HEK293 (cell line): ENCODE measurements at regions not wholly inside any gene's neighbourhood (a gene's known extent, or its start where the extent isn't known, plus 50 kb on each side); places are given as distances from the start of the nearest gene placed in this dataset.
"Not testable (repeated sequence)": the region's sequence is repeated elsewhere in the genome, so short reads cannot be mapped to it uniquely, and the experiment has no call there.

Source experiments
- CTCF ChIA-PET: fragments of 350-600 bp; formaldehyde crosslinking; extraction: SDS; loops from one replicate; lab custom pipeline; 2021; ENCODE audit warnings: antibody characterized with exemption; lab: Yijun Ruan, JAX
- POLR2A ChIA-PET: fragments of 300-600 bp; formaldehyde crosslinking; extraction: SDS; loops from one replicate; lab custom pipeline; 2020; ENCODE audit warnings: antibody characterized with exemption, inconsistent platforms; lab: Yijun Ruan, JAX
- H3K27ac ChIP-seq: fragments of 200-500 bp; sonication (Bioruptor generic); 2 replicates; pipeline ENCODE4 v1.5.1; 2014; ENCODE audit warnings: low read depth, low read length, control low read depth, inconsistent platforms; ENCODE audit errors: extremely low read depth
- H3K36me3 ChIP-seq, 2 experiments: fragments of 200-500 bp in 1 of 2; sonication (Bioruptor generic) in 1 of 2; 1 replicate in 1 of 2; 2 replicates in 1 of 2; pipeline ENCODE4 v1.5.1; 2014 to 2017; ENCODE audit warnings: inconsistent platforms in 2 of 2, low read length in 2 of 2; ENCODE audit not compliant: control insufficient read depth in 2 of 2, insufficient read depth in 1 of 2
- H3K4me1 ChIP-seq: fragments of 200-500 bp; sonication (Bioruptor generic); 2 replicates; pipeline ENCODE4 v1.5.1; 2014; ENCODE audit warnings: mild to moderate bottlenecking, low read length, inconsistent platforms; ENCODE audit not compliant: control insufficient read depth, insufficient read depth
- H3K4me3 ChIP-seq: 2 replicates; pipeline ENCODE4 v1.5.1; 2011; ENCODE audit warnings: low read depth, mild to moderate bottlenecking, control low read depth, low read length, moderate library complexity
- H3K9me3 ChIP-seq: fragments of 200-500 bp; sonication (Bioruptor generic); 2 replicates; pipeline ENCODE4 v1.5.1; 2014; ENCODE audit warnings: low read depth, low read length, inconsistent platforms; ENCODE audit not compliant: control insufficient read depth, insufficient read depth
- BCL6B ChIP-seq: fragments of 450-650 bp; formaldehyde crosslinking; IDR thresholded peaks from 2 replicates; pipeline ENCODE4 v1.5.1; 2017; ENCODE audit warnings: missing biosample characterization, missing genetic modification characterization
- GLI4 ChIP-seq: fragments of 450-650 bp; formaldehyde crosslinking; IDR thresholded peaks from 2 replicates; pipeline ENCODE4 v1.5.1; 2016; ENCODE audit warnings: missing biosample characterization, missing genetic modification characterization
- REPIN1 ChIP-seq: fragments of 450-650 bp; formaldehyde crosslinking; IDR thresholded peaks from 2 replicates; pipeline ENCODE4 v1.5.1; 2017; ENCODE audit warnings: missing biosample characterization, missing genetic modification characterization, low read depth
- ZBTB17 ChIP-seq: fragments of 450-650 bp; formaldehyde crosslinking; IDR thresholded peaks from 2 replicates; pipeline ENCODE4 v1.5.1; 2016; ENCODE audit warnings: missing biosample characterization, missing genetic modification characterization
- ZNF112 ChIP-seq: fragments of 450-650 bp; formaldehyde crosslinking; IDR thresholded peaks from 2 replicates; pipeline ENCODE4 v1.5.0; 2017; ENCODE audit warnings: missing biosample characterization, missing genetic modification characterization
- ZNF16 ChIP-seq: fragments of 450-650 bp; formaldehyde crosslinking; IDR thresholded peaks from 2 replicates; pipeline ENCODE4 v1.5.1; 2016; ENCODE audit warnings: low read depth, missing biosample characterization, missing genetic modification characterization
- ZNF184 ChIP-seq: fragments of 450-650 bp; IDR thresholded peaks from 2 replicates; pipeline ENCODE4 v1.5.1; 2018; ENCODE audit warnings: missing biosample characterization, mild to moderate bottlenecking, missing genetic modification characterization
- ZNF221 ChIP-seq: fragments of 450-650 bp; formaldehyde crosslinking; IDR thresholded peaks from 2 replicates; pipeline ENCODE4 v1.5.1; 2017; ENCODE audit warnings: missing biosample characterization, missing genetic modification characterization, borderline replicate concordance
- ZNF239 ChIP-seq: fragments of 450-650 bp; formaldehyde crosslinking; IDR thresholded peaks from 2 replicates; pipeline ENCODE4 v1.5.1; 2016; ENCODE audit warnings: missing biosample characterization, missing genetic modification characterization
- ZNF24 ChIP-seq: fragments of 450-650 bp; formaldehyde crosslinking; IDR thresholded peaks from 2 replicates; pipeline ENCODE4 v1.5.1; 2016; ENCODE audit warnings: missing biosample characterization, missing genetic modification characterization
- ZNF248 ChIP-seq: fragments of 450-650 bp; formaldehyde crosslinking; IDR thresholded peaks from 2 replicates; pipeline ENCODE4 v1.5.1; 2017; ENCODE audit warnings: missing biosample characterization, missing genetic modification characterization
- ZNF311 ChIP-seq: fragments of 450-650 bp; formaldehyde crosslinking; IDR thresholded peaks from 2 replicates; pipeline ENCODE4 v1.5.1; 2017; ENCODE audit warnings: missing biosample characterization, missing genetic modification characterization, borderline replicate concordance
- ZNF398 ChIP-seq: fragments of 450-650 bp; formaldehyde crosslinking; IDR thresholded peaks from 2 replicates; pipeline ENCODE4 v1.5.1; 2017; ENCODE audit warnings: missing biosample characterization, missing genetic modification characterization
- ZNF449 ChIP-seq: fragments of 450-650 bp; formaldehyde crosslinking; IDR thresholded peaks from 2 replicates; pipeline ENCODE4 v1.5.1; 2017; ENCODE audit warnings: missing biosample characterization, mild to moderate bottlenecking, missing genetic modification characterization, moderate library complexity
- ZNF48 ChIP-seq: fragments of 450-650 bp; formaldehyde crosslinking; IDR thresholded peaks from 2 replicates; pipeline ENCODE4 v1.5.1; 2016; ENCODE audit warnings: missing biosample characterization, missing genetic modification characterization
- ZNF544 ChIP-seq: fragments of 450-650 bp; formaldehyde crosslinking; IDR thresholded peaks from 2 replicates; pipeline ENCODE4 v1.5.0; 2017; ENCODE audit warnings: missing biosample characterization, missing genetic modification characterization
- ZNF548 ChIP-seq: fragments of 450-650 bp; formaldehyde crosslinking; IDR thresholded peaks from 2 replicates; pipeline ENCODE4 v1.5.1; 2016; ENCODE audit warnings: missing biosample characterization, missing genetic modification characterization
- ZNF549 ChIP-seq: fragments of 450-650 bp; IDR thresholded peaks from 2 replicates; pipeline ENCODE4 v1.5.1; 2018; ENCODE audit warnings: missing biosample characterization, missing genetic modification characterization, mild to moderate bottlenecking, inconsistent platforms, moderate library complexity
- ZNF629 ChIP-seq: fragments of 450-650 bp; formaldehyde crosslinking; IDR thresholded peaks from 2 replicates; pipeline ENCODE4 v1.5.1; 2017; ENCODE audit warnings: missing biosample characterization, missing genetic modification characterization
- ZNF837 ChIP-seq: fragments of 450-650 bp; formaldehyde crosslinking; IDR thresholded peaks from 2 replicates; pipeline ENCODE4 v1.5.1; 2016; ENCODE audit warnings: missing biosample characterization, missing genetic modification characterization

GRCh38 chr5:30347858-30348257, 845.6 kb upstream of the CDH6 start:
- no peak overlapping the region for H3K27ac ChIP-seq
- TF ChIP-seq ZNF449 (tag by site-specific recombination) (no peak), ZNF24 (tag by site-specific recombination) (no peak), REPIN1 (tag by site-specific recombination) (no peak), ZNF544 (tag by site-specific recombination) (no peak), GLI4 (tag by site-specific recombination) (no peak), ZNF184 (tag by site-specific recombination) (no peak), ZNF248 (tag by site-specific recombination) (no peak), ZNF548 (tag by site-specific recombination) (no peak), ZNF16 (tag by site-specific recombination) (no peak), ZNF221 (tag by site-specific recombination) (no peak), ZNF398 (tag by site-specific recombination) (no peak), ZBTB17 (tag by site-specific recombination) (no peak), ZNF112 (no peak), ZNF837 (tag by site-specific recombination) (no peak), ZNF629 (tag by site-specific recombination) (no peak), ZNF48 (tag by site-specific recombination) (no peak), BCL6B (tag by site-specific recombination) (no peak), ZNF239 (tag by site-specific recombination) (no peak), ZNF311 (tag by site-specific recombination) (no peak), ZNF549 (tag by site-specific recombination) (no peak)
- TF ChIP-seq, all 188 proteins: peak for 0
- no peaks in the 10 kb centered on the region for H3K9me3 ChIP-seq
- CTCF ChIA-PET: no interaction called here
- POLR2A ChIA-PET: no interaction called here
- no peaks in the 10 kb centered on the region for H3K36me3 ChIP-seq
- H3K4me3 ChIP-seq: no peak overlapping the region
- no peaks in the 10 kb centered on the region for H3K4me1 ChIP-seq

- H3K4me3 ChIP-seq, H3K36me3 ChIP-seq, H3K4me1 ChIP-seq, H3K27ac ChIP-seq, H3K9me3 ChIP-seq, CTCF ChIA-PET, POLR2A ChIA-PET: not testable (repeated sequence)
These were observed 847.7 kb upstream of the CDH6 start for GRCh38 chr5:30345539-30346345.
